HEK293T (cell line): ENCODE measurements at regions not wholly inside any gene's neighbourhood (a gene's known extent, or its start where the extent isn't known, plus 50 kb on each side); places are given as distances from the start of the nearest gene placed in this dataset.
A peak's percentile ranks its signal among the peaks of the same experiment; 100 is the strongest.

Experiments used
- CTCF ChIA-PET: fragments of 350-600 bp; formaldehyde crosslinking; extraction: SDS; loops from one replicate; lab custom pipeline; 2021; ENCODE audit warnings: antibody characterized with exemption, inconsistent platforms; lab: Yijun Ruan, JAX
- POLR2A ChIA-PET: fragments of 350-600 bp; formaldehyde crosslinking; extraction: SDS; loops from one replicate; lab custom pipeline; 2020; ENCODE audit warnings: antibody characterized with exemption, inconsistent platforms; lab: Yijun Ruan, JAX
- DNase-seq: peaks from one replicate; pipeline ENCODE4 v3.0.0; 2012; ENCODE audit warnings: mixed read lengths; ENCODE audit errors: extremely low spot score
- ARNT ChIP-seq: fragments of 450-650 bp; IDR thresholded peaks from 2 replicates; pipeline ENCODE4 v1.6.1; 2017; ENCODE audit warnings: mild to moderate bottlenecking
- BHLHE40 ChIP-seq: fragments of 450-650 bp; IDR thresholded peaks from 2 replicates; pipeline ENCODE4 v1.6.1; 2016; ENCODE audit warnings: mild to moderate bottlenecking, moderate library complexity, borderline replicate concordance
- CTBP1 ChIP-seq: fragments of 450-650 bp; IDR thresholded peaks from 2 replicates; pipeline ENCODE4 v1.6.1; 2016; ENCODE audit warnings: borderline replicate concordance
- ELF4 ChIP-seq: fragments of 450-650 bp; IDR thresholded peaks from 2 replicates; pipeline ENCODE4 v1.6.1; 2017; ENCODE audit warnings: antibody characterized with exemption
- FOXA1 ChIP-seq: fragments of 450-650 bp; IDR thresholded peaks from 2 replicates; pipeline ENCODE4 v1.6.1; 2016; ENCODE audit warnings: mild to moderate bottlenecking
- FOXK2 ChIP-seq: fragments of 450-650 bp; IDR thresholded peaks from 2 replicates; pipeline ENCODE4 v1.6.1; 2016; ENCODE audit warnings: mild to moderate bottlenecking
- FOXM1 ChIP-seq: fragments of 450-650 bp; IDR thresholded peaks from 2 replicates; pipeline ENCODE4 v1.6.1; 2017; ENCODE audit warnings: mild to moderate bottlenecking, borderline replicate concordance
- HDGF ChIP-seq: fragments of 450-650 bp; IDR thresholded peaks from 2 replicates; pipeline ENCODE4 v1.6.1; 2017; ENCODE audit warnings: antibody characterized with exemption, borderline replicate concordance
- L3MBTL2 ChIP-seq: fragments of 450-650 bp; conservative IDR thresholded peaks from 2 replicates; pipeline ENCODE4 v1.6.1; 2016; ENCODE audit warnings: mild to moderate bottlenecking
- LEF1 ChIP-seq: fragments of 450-650 bp; IDR thresholded peaks from 2 replicates; pipeline ENCODE4 v1.6.1; 2017; ENCODE audit warnings: mild to moderate bottlenecking, borderline replicate concordance
- NFRKB ChIP-seq: fragments of 450-650 bp; IDR thresholded peaks from 2 replicates; pipeline ENCODE4 v1.6.1; 2016; ENCODE audit warnings: mild to moderate bottlenecking, moderate library complexity
- SP1 ChIP-seq: fragments of 450-650 bp; IDR thresholded peaks from 2 replicates; pipeline ENCODE4 v1.6.1; 2017
- SUZ12 ChIP-seq: fragments of 450-650 bp; IDR thresholded peaks from 2 replicates; pipeline ENCODE4 v1.6.1; 2016; ENCODE audit warnings: mild to moderate bottlenecking
- TARDBP ChIP-seq: fragments of 450-650 bp; IDR thresholded peaks from 2 replicates; pipeline ENCODE4 v1.6.1; 2016
- ZNF384 ChIP-seq: fragments of 450-650 bp; IDR thresholded peaks from 2 replicates; pipeline ENCODE4 v1.6.1; 2016
- TF ChIP-seq, protein P1 (sequence below): fragments of 450-650 bp; IDR thresholded peaks from 2 replicates; pipeline ENCODE4 v1.6.1; 2016

DNA sequence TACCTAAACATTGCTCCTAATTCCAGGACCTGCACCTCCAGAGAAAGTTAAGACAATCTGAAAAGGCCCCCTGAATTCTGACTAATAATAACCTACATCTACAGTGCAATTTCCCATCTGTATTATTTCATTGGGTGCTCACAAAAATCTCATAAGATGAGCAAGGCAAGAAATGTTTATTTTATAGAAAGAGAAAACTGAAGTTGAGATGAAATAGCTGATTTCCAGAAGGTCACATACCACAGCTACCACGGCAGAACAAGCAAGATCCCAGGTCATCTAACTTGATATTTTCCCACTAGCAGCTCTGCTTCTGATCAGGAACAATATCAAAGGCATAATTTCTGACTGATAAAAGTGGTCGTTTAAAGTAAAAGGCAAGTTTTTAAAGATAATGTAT, 105.8 kb upstream of the COL5A2 start:
- POLR2A ChIA-PET = no interaction called here
- TF ChIP-seq BHLHE40 = no peak
- no peak for DNase-seq
- CTCF ChIA-PET = no interaction called here

DNA sequence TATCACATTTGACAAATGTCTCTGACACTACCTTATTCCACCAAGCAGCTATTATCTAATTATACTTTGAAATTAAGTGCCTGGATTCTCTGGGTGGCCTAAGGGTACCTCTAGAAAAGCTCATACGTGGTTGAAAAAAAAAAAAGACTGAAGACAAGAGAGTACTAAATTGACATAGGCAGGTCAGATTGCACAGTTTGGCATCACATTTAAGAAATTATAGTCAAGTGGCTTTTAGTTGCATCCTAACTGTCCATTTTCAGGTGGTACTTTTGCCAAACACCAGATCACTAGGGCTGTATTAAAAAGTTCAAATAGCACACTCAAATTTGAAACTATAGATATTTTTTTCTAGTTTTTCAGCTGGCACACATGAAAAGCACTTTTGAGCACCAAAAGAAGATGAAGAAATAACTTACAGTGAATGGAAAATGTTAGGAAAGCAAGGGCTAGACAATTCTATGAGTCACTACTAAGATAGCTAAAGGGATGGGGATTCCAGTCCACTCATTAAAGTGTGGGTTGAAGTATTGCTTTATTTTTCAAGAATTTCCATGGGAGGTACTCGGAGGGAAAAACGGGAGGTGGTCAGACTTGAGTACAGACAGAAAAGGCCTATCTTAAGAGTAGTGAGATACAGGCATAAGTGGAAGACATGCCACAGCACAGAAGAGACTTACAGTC, 106.5 kb upstream of the COL5A2 start:
- DNase-seq = no peak
- ChIA-PET CTCF (no interaction called here), POLR2A (no interaction called here)
- TF ChIP-seq ARNT (no peak), ELF4 (no peak), SUZ12 (no peak), HDGF (no peak), ZNF384 (no peak), BHLHE40 (no peak), FOXK2 (no peak), CTBP1 (no peak), TARDBP (no peak), SP1 (no peak), LEF1 (no peak), FOXM1 (no peak), L3MBTL2 (no peak), FOXA1 (no peak), NFRKB (no peak)
- TF ChIP-seq, protein P1, sequence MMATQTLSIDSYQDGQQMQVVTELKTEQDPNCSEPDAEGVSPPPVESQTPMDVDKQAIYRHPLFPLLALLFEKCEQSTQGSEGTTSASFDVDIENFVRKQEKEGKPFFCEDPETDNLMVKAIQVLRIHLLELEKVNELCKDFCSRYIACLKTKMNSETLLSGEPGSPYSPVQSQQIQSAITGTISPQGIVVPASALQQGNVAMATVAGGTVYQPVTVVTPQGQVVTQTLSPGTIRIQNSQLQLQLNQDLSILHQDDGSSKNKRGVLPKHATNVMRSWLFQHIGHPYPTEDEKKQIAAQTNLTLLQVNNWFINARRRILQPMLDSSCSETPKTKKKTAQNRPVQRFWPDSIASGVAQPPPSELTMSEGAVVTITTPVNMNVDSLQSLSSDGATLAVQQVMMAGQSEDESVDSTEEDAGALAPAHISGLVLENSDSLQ = no peak

DNA sequence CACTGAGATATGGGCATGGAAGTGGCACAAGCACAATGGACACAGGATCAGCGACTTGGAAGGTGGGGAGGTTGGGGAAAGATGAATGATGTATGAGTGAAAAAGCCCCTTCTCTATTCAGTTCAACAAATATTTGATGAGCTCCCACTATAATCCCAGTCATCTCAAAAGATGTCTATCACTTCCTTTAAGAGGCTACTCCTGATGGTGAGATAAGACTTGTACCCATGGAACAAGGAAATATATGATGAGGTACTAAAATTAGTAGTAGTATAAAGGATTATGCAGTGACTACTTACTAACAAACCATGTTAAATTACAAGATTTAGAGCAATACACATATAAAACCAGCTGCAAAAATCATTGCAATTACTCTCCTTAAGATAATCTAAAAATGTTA, 107.8 kb upstream of the COL5A2 start:
- ChIA-PET POLR2A (no interaction called here), CTCF (interaction anchor here (1.0 to 1.5 kb wide), 2 partner anchors 172 to 193 kb away, joined by 3 to 5 read pairs; no protein-coding TSS in a partner anchor)
- no peak for DNase-seq
- no peak for TF ChIP-seq FOXM1
- TF ChIP-seq CTBP1 = no peak
- TF ChIP-seq ELF4 = no peak
- no peak for TF ChIP-seq FOXK2
- TF ChIP-seq FOXA1 = no peak
- TF ChIP-seq BHLHE40 = no peak
- TF ChIP-seq HDGF = no peak
- TF ChIP-seq, protein P1 = no peak
- no peak for TF ChIP-seq SUZ12
- TF ChIP-seq NFRKB = no peak
- TF ChIP-seq ZNF384 = no peak
- TF ChIP-seq LEF1 = no peak

DNA sequence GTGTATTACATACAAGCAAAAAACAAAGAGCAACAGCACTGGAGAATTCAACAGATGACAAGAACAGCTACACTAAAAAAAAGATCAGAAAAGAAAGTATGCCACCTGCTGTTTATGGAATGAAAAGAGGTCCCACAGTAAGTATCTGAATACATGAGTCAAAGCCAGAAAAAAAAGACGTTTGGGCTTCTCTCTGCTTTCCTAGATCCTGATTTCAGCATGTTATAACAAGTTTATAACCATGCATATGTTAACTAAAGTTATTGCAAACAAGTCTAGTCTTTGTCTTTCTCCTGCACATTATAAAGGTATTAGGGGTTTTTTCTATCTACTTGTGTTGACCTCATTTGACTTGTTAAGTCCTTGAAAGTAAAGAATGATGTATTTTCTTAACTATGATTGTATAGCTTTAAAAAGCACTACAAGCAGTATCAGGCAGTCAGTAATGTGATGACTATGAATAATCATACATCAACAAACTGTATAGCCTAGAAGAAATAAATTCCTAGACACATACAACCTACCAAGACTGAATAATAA, 108.5 kb upstream of the COL5A2 start:
- CTCF ChIA-PET = interaction anchor here (0.8 to 1.5 kb wide), 4 partner anchors 145 to 194 kb away, joined by 3 to 5 read pairs (median 4); no protein-coding TSS in a partner anchor
- POLR2A ChIA-PET = no interaction called here

DNA sequence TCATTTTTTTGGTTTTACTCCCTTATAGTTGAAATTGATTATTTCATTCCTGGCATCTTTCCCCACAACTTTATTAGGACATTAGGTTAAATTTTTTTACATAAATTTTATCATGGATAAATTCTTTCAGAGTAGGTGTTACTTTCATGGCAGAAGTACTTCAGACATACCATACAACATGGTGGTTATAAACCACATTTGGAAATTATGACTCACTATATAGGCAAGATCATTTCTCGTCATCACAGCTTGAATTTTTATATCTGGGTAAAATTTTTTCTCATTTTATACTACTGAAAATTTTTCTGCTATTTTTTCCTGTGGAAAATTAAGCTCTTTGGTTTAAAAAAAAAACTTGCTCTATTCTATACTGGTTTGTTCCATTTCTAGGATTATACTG, 111.9 kb upstream of the COL5A2 start:
- DNase-seq = no peak
- CTCF ChIA-PET = no interaction called here
- TF ChIP-seq FOXM1 (no peak), LEF1 (no peak), BHLHE40 (no peak), TARDBP (no peak), NFRKB (no peak), ARNT (no peak), CTBP1 (no peak)
- TF ChIP-seq, protein P1 = no peak
- POLR2A ChIA-PET = no interaction called here

More for the DNA sequence above, 108.5 kb upstream of the COL5A2 start:
- TF ChIP-seq ZNF384 = 0 out of 2 replicates have a peak, but pooled peaks have one; percentile 30
- TF ChIP-seq TARDBP = no peak
- peak; percentile 10 for DNase-seq

DNA sequence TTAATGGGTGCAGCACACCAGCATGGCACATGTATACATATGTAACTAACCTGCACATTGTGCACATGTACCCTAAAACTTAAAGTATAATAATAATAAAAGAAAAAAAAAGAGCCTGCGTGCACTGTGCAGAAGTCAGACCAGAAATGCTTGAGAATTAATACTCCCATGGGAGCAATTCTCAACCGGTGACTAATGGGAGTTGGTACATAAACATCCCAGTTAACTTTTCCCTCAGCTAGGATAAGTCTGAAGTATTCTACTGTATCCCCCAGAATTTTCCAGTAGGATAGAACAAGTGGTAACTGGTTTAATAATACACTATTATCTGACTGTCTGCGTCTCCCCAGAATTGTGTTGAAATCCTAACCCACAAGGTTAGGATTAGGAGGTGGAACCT, 113.6 kb upstream of the COL5A2 start:
- CTCF ChIA-PET = no interaction called here
- TF ChIP-seq LEF1 (no peak), ZNF384 (no peak), L3MBTL2 (no peak), BHLHE40 (no peak), SUZ12 (no peak), ARNT (no peak), HDGF (no peak)
- TF ChIP-seq, protein P1 = no peak
- no peak for DNase-seq
- POLR2A ChIA-PET = no interaction called here
